PC-3 (cell line): ENCODE measurements at regions not wholly inside any gene's neighbourhood (a gene's known extent, or its start where the extent isn't known, plus 50 kb on each side); places are given as distances from the start of the nearest gene placed in this dataset.

Experiments
- ATAC-seq: fragments of 200-7000 bp; cut with Tn5 transposase; 2 replicates; pipeline ENCODE4 v1.9.1; 2020; ENCODE audit warnings: mild to moderate bottlenecking, moderate library complexity
- BruUV-seq: library from RNA; stranded (reverse); fragments of 400-500 nt; replicated peaks from 2 replicates; lab custom pipeline; 2021; lab: Mats Ljungman, UMichigan
- CTCF ChIA-PET: fragments of 300-600 bp; sonication (Branson Sonifier 250); formaldehyde crosslinking; loops from one replicate; lab custom pipeline; 2022; ENCODE audit warnings: antibody characterized with exemption; lab: Charles Lee
- POLR2A ChIA-PET: fragments of 300-600 bp; sonication (Branson Sonifier 250); formaldehyde crosslinking; loops from one replicate; lab custom pipeline; 2022; ENCODE audit warnings: antibody characterized with exemption; ENCODE audit not compliant: unreplicated experiment; lab: Charles Lee
- DNase-seq: peaks from one replicate; pipeline ENCODE4 v3.0.0-alpha.2; 2015
- H2AFZ ChIP-seq: fragments of 300-600 bp; sonication (generic); 2 replicates; pipeline ENCODE4 v1.6.0; 2016; ENCODE audit warnings: antibody characterized with exemption, low read length
- H3F3A ChIP-seq: fragments of 300-600 bp; sonication (generic); one replicate; pipeline ENCODE4 v1.6.0; 2017; ENCODE audit warnings: antibody characterized with exemption, low read length, control low read depth, mild to moderate bottlenecking; ENCODE audit not compliant: unreplicated experiment
- H3K27ac ChIP-seq: fragments of 300-600 bp; sonication (generic); 2 replicates; pipeline ENCODE4 v1.5.1; 2016; ENCODE audit warnings: mild to moderate bottlenecking, low read length
- H3K27me3 ChIP-seq: fragments of 300-600 bp; sonication (generic); 2 replicates; pipeline ENCODE4 v1.6.1; 2016; ENCODE audit warnings: low read length, mixed read lengths
- H3K36me3 ChIP-seq: fragments of 300-600 bp; sonication (generic); 2 replicates; pipeline ENCODE4 v1.6.1; 2016; ENCODE audit warnings: low read depth, mixed run types, low read length, mixed read lengths
- H3K4me1 ChIP-seq: fragments of 300-600 bp; sonication (generic); 2 replicates; pipeline ENCODE4 v1.5.1; 2016; ENCODE audit warnings: low read length; ENCODE audit not compliant: insufficient read depth
- H3K4me2 ChIP-seq: fragments of 300-600 bp; sonication (generic); 2 replicates; pipeline ENCODE4 v1.6.0; 2016; ENCODE audit warnings: low read length
- H3K4me3 ChIP-seq: fragments of 300-600 bp; sonication (generic); 2 replicates; pipeline ENCODE4 v1.5.1; 2016; ENCODE audit warnings: mild to moderate bottlenecking, low read length, mixed read lengths
- H3K79me2 ChIP-seq: fragments of 300-600 bp; sonication (generic); 2 replicates; pipeline ENCODE4 v1.6.1; 2017; ENCODE audit warnings: low read length, mixed read lengths
- H3K9ac ChIP-seq: fragments of 300-600 bp; sonication (generic); 2 replicates; pipeline ENCODE4 v1.6.0; 2016; ENCODE audit warnings: mild to moderate bottlenecking, low read length
- H3K9me2 ChIP-seq: fragments of 300-600 bp; sonication (generic); replicated peaks from 2 replicates; pipeline ENCODE4 v1.6.1; 2016; ENCODE audit warnings: mixed run types, low read length, mixed read lengths
- H3K9me3 ChIP-seq: fragments of 300-600 bp; sonication (generic); 2 replicates; pipeline ENCODE4 v1.6.1; 2016; ENCODE audit warnings: low read length, mixed read lengths
- H4K20me1 ChIP-seq: fragments of 300-600 bp; sonication (generic); 2 replicates; pipeline ENCODE4 v1.6.1; 2016; ENCODE audit warnings: low read length, mixed read lengths
- EZH2 ChIP-seq: fragments of 300-600 bp; sonication (generic); IDR thresholded peaks from one replicate; pipeline ENCODE4 v1.6.1; 2017; ENCODE audit warnings: antibody characterized with exemption, mild to moderate bottlenecking, low read length; ENCODE audit not compliant: unreplicated experiment
- EZH2phosphoT487 ChIP-seq: fragments of 300-600 bp; sonication (generic); IDR thresholded peaks from 2 replicates; pipeline ENCODE4 v1.6.1; 2018; ENCODE audit warnings: mild to moderate bottlenecking, antibody characterized with exemption, low read length, borderline replicate concordance
- intact Hi-C: fragments of 100-400 bp; cut with micrococcal nuclease; formaldehyde crosslinking; loops from 2 replicates; pipeline ENCODE4 v1.9.0; 2023
- TF ChIP-seq, protein P1 (sequence below): fragments of 300-600 bp; sonication (generic); conservative IDR thresholded peaks from 2 replicates; pipeline ENCODE4 v1.5.1; 2017; ENCODE audit warnings: antibody characterized with exemption, low read depth, mild to moderate bottlenecking, low read length

DNA sequence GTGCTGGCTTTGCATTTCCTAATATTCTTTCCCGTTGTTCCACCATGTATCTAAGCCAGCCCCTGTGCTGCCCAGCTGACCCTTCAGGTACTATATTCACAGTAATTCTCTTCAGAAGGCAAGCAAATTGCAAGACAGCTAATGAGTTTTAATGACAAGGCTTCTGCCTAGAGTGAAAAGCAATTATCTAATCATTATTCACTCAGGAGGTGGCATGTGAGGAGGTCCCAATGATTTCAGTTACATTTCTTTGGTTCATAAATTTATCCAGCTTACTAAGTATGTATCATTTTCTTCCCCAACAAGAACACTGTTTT is 123.0 kb downstream of the RASGEF1B start:
- DNase-seq, result no peak
- Histone ChIP-seq H3K4me2 (no peak overlapping the region), H3K9me3 (no peaks in the 10 kb centered on the region), H3K27me3 (no peaks in the 10 kb centered on the region), H3K4me3 (no peak overlapping the region), H3F3A (no peaks in the 10 kb centered on the region), H3K79me2 (no peaks in the 10 kb centered on the region), H3K36me3 (no peaks in the 10 kb centered on the region), H2AFZ (no peak overlapping the region), H4K20me1 (no peaks in the 10 kb centered on the region), H3K27ac (no peak overlapping the region), H3K9me2 (no peaks in the 10 kb centered on the region), H3K9ac (no peak overlapping the region), H3K4me1 (no peaks in the 10 kb centered on the region)
- no peak for ATAC-seq
- CTCF ChIA-PET, result no interaction called here
- intact Hi-C loops, result no loop called here
- no TSS peak for BruUV-seq
- TF ChIP-seq EZH2, result no peak
- TF ChIP-seq EZH2phosphoT487, result no peak
- TF ChIP-seq, protein P1, sequence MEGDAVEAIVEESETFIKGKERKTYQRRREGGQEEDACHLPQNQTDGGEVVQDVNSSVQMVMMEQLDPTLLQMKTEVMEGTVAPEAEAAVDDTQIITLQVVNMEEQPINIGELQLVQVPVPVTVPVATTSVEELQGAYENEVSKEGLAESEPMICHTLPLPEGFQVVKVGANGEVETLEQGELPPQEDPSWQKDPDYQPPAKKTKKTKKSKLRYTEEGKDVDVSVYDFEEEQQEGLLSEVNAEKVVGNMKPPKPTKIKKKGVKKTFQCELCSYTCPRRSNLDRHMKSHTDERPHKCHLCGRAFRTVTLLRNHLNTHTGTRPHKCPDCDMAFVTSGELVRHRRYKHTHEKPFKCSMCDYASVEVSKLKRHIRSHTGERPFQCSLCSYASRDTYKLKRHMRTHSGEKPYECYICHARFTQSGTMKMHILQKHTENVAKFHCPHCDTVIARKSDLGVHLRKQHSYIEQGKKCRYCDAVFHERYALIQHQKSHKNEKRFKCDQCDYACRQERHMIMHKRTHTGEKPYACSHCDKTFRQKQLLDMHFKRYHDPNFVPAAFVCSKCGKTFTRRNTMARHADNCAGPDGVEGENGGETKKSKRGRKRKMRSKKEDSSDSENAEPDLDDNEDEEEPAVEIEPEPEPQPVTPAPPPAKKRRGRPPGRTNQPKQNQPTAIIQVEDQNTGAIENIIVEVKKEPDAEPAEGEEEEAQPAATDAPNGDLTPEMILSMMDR, result no peak
- POLR2A ChIA-PET, result no interaction called here

DNA sequence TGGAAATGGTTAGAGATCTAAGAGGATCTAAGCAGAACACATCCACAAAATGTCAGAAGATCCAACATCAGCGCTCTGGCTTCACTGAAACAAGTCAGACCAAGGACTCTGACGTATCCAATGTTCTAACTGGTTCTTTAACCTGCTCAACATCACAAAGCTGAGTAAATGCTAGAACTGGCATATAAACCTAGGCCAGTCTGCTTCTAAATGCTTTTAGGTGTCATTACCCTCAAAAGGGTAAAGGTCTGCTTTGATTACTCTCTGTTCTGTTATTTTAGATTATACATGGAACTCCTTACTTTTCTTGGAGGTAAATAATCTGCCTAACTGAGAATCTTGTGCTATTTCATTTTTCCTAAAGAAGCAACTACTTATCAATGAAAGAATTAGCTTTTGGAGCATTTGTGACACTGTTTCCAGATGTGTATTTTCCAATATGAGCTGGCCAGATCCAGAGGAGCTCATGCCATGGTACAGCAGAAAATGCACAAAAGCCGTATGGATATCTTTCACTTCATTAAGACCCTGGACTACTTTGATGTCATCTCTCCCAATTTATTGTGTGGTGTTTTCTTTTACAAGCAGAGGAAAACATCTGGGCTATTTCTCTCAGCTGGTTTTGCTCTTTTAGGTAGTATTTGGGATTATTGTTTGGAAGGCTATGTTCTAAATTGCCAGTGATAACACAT is 123.5 kb downstream of the RASGEF1B start:
- BruUV-seq, result no TSS peak
- Histone ChIP-seq H3K4me1 (no peaks in the 10 kb centered on the region), H2AFZ (no peak overlapping the region), H3F3A (no peaks in the 10 kb centered on the region), H3K4me2 (no peak overlapping the region), H3K9me3 (no peaks in the 10 kb centered on the region), H3K4me3 (no peak overlapping the region), H3K9ac (no peak overlapping the region), H3K9me2 (no peaks in the 10 kb centered on the region), H3K36me3 (no peaks in the 10 kb centered on the region), H3K27ac (no peak overlapping the region), H3K27me3 (no peaks in the 10 kb centered on the region), H3K79me2 (no peaks in the 10 kb centered on the region), H4K20me1 (no peaks in the 10 kb centered on the region)
- no peak for ATAC-seq
- DNase-seq, result no peak
- intact Hi-C loops, result no loop called here
- no peak for TF ChIP-seq EZH2phosphoT487
- TF ChIP-seq, protein P1, result no peak
- no peak for TF ChIP-seq EZH2
- ChIA-PET CTCF (no interaction called here), POLR2A (no interaction called here)

DNA sequence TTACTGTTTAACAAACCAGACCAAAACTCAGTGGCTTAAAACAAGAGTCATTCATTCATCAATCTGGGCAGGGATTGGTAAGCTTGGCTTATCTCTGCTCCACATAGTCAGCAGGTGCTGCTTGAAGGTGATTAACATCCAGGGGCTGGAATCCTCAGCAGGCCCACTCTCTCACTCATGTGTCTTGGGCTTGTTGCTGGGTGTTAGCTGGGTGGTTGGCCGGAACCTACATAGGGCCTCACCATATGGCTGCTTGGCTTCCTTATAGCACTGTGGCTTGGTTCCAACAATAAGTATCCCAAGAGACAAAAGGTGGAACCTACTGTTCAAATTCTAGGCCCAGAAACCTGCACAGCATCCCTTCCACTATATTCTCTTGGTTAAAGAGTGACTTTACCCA is 125.0 kb downstream of the RASGEF1B start:
- intact Hi-C loops, result no loop called here
- TF ChIP-seq, protein P1, result no peak
- TF ChIP-seq EZH2phosphoT487, result no peak
- TF ChIP-seq EZH2, result no peak
- no peaks in the 10 kb centered on the region for H4K20me1 ChIP-seq
- no peak overlapping the region for H3K4me2 ChIP-seq
- ChIA-PET POLR2A (no interaction called here), CTCF (no interaction called here)
- ATAC-seq (no peak), DNase-seq (no peak)
- H2AFZ ChIP-seq, result no peak overlapping the region
- H3K9me2 ChIP-seq, result no peaks in the 10 kb centered on the region
- no peaks in the 10 kb centered on the region for H3F3A ChIP-seq
- no peak overlapping the region for H3K9ac ChIP-seq
- H3K4me3 ChIP-seq, result no peak overlapping the region
- H3K9me3 ChIP-seq, result no peaks in the 10 kb centered on the region
- no peaks in the 10 kb centered on the region for H3K79me2 ChIP-seq
- H3K27ac ChIP-seq, result no peak overlapping the region
- H3K36me3 ChIP-seq, result no peaks in the 10 kb centered on the region
- no TSS peak for BruUV-seq
- no peaks in the 10 kb centered on the region for H3K4me1 ChIP-seq
- no peaks in the 10 kb centered on the region for H3K27me3 ChIP-seq
